Activated CD4-positive, alpha-beta T cell treated with anti-CD3 and anti-CD28 coated beads, Interleukin-2, amount 50 U/mL, for 24 hours (primary cell): ENCODE measurements at regions not wholly inside any gene's neighbourhood (a gene's known extent, or its start where the extent isn't known, plus 50 kb on each side); places are given as distances from the start of the nearest gene placed in this dataset.
"Not testable (repeated sequence)": the region's sequence is repeated elsewhere in the genome, so short reads cannot be mapped to it uniquely, and the experiment has no call there.

ENCODE experiments used
- DNase-seq, 2 donors: peaks; one replicate each; pipeline ENCODE4 v3.0.0-alpha.2; 2020; ENCODE audit warnings: low read depth in 1 of 2, low spot score in 1 of 2

- no peak for DNase-seq
These were observed 661.5 kb upstream of the EPHA5 start for GRCh38 chr4:66331761-66332160.

- no peak for DNase-seq
These were observed 659.8 kb upstream of the EPHA5 start for GRCh38 chr4:66330125-66330524.

GRCh38 chr4:66328803-66329574, 658.7 kb upstream of the EPHA5 start:
- DNase-seq, result no peak

GRCh38 chr4:66307641-66308438, 637.6 kb upstream of the EPHA5 start:
- no peak for DNase-seq

DNA sequence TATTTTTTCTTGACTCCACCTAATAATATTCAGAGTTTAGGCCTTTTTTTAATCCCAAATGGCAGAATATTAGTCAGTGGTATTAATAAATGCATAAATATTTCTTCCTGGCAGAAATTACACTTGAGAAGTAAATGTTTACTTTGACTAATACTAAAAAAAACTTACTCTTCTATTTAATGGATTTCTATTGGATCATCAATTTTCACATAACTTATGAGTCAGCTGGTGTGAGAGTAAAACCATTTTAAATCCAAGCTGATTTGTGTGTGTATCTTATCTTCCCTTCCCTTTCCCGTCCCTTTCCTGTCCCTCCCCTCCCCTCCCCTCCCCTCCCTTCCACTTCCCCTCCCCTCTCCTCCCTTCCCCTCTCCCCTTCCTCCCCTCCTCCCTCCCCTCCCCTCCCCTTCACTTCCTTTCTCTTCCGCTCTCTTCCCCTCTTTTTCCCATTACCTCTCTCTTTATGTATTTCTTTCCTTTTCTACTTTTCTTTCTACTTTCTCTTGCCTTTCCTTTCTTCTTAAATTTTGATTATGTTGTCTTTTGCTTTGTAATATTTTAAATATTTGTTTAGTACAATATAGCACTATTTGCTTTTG, 630.1 kb upstream of the EPHA5 start:
- no peak for DNase-seq

DNA sequence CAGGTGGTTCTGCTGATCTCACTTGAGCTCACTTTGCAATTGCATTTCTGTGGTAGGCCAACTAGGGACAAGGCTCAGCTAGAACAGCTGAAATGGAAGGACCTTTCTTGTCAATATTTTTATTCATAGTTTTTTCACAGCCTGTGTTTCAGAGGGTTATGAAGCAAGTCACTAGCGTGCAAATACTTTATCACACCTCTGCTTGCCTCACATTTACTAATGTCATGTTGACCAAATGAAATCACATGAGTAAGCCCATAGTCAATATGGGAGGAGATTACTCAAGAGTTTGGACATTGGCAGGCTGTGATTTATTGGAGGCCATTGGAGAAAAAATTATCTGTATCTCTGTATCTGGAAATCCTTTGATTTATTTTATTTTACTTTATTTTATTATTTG, 628.3 kb upstream of the EPHA5 start:
- DNase-seq, result no peak

- DNase-seq, result no peak
These were observed 627.4 kb upstream of the EPHA5 start for GRCh38 chr4:66297703-66298102.

DNA sequence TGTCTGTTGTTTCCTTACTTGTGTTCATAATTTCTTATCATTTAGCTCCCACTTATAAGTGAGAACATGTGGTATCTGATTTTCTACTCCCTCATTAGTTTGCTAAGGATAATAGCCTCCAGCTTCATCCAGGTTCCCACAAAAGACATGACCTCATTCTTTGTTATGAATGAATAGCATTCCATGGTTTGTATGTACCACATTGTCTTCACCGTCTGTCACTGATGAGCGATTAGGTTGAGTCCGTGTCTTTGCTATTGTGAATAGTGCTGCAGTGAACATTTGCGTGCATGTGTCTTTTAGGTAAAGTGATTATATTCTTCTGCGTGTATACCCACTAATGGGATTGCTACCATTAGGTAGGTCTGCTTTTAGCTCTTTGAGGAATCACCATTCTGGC, 624.3 kb upstream of the EPHA5 start:
- DNase-seq, result no peak

GRCh38 chr4:66284991-66285451, 614.7 kb upstream of the EPHA5 start:
- DNase-seq, result no peak

DNA sequence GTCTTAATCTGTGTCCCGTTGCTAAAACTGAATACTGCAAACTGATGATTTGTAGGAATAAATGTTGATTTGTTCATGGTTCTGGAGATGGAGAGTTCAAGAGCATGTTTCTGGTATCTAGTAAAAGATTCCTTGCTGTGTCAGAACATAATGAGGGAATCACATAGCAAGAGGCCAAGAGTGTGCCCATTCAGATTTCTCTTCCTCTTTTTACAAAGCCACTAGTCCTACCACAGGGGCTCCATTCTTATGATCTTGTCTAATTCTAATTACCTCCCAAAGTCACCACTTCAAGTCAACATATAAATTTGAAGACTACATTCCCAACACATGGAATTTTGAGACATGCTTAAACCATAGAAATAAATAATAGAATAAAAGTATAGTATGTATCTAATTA, 608.8 kb upstream of the EPHA5 start:
- DNase-seq, result no peak

- DNase-seq, result no peak
These were observed 605.2 kb upstream of the EPHA5 start for GRCh38 chr4:66275411-66276038.

GRCh38 chr4:66273110-66273509, 602.8 kb upstream of the EPHA5 start:
- DNase-seq, result no peak

- not testable (repeated sequence) for DNase-seq
These were observed 600.1 kb upstream of the EPHA5 start for GRCh38 chr4:66270356-66270755.

- DNase-seq, result not testable (repeated sequence)
These were observed 596.3 kb upstream of the EPHA5 start for GRCh38 chr4:66266554-66266953.

DNA sequence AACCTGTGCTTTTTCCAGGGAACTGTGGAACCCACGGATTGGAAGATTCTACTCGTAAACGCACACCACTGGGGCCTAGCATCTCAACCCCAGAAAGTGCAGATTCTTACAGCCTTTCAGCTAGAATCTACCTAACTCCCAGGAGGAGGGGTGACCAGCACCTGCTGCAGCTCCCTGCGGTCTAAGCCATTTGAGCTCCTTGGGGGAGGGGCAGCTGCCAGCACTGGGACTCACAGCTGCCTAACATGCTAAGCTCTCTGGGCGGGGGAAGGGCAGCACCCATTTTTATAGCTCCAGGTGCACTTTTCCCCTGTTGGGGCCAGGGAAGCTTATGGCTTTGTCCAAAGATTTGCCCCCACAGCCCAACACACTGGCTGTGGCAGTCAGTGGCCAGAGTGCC, 595.7 kb upstream of the EPHA5 start:
- no peak for DNase-seq

DNA sequence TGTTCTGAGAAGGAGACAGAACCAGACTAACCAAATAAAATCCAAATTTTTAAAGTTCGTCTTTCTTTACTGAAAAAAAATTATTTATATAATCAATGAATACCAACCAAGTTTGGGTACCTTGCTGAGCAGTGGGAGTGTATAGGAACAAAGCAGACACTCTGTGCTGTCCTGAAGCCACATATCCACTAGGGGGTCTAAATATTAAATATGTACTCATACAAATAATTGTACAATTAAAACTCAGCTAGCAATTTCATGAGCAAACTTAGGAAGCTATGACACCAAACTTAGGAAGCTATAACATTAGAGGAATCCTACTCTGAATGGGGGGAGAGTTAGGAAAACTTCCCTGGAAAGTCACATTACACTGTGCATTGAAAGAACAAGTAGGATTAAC, 582.0 kb upstream of the EPHA5 start:
- no peak for DNase-seq

GRCh38 chr4:66246643-66247042, 576.4 kb upstream of the EPHA5 start:
- no peak for DNase-seq

GRCh38 chr4:66235876-66236275, 565.6 kb upstream of the EPHA5 start:
- DNase-seq, result no peak

GRCh38 chr4:66229885-66230284, 559.6 kb upstream of the EPHA5 start:
- no peak for DNase-seq

DNA sequence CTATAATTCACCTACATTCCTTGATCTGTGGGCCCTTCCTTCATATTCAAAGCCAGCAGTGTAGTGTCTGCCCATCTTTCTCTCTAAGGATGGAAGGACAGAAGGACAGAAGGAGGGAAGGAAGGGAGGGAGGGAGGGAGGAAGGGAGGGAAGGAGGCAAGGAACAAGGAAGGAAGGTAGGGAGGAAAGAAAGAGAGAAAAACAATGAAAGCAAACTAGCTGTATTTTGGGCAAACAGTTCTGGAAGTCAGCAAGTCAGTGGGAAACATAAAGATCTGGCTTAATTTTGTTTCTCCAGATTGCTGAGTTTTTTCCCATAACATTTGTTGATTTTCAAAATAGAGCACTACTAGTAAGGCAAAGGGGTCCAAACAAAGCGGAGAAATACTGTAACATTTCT, 555.2 kb upstream of the EPHA5 start:
- no peak for DNase-seq

- DNase-seq, result no peak
These were observed 552.9 kb upstream of the EPHA5 start for GRCh38 chr4:66223068-66223703.
